Panc1 (cell line): ENCODE measurements at regions not wholly inside any gene's neighbourhood (a gene's known extent, or its start where the extent isn't known, plus 50 kb on each side); places are given as distances from the start of the nearest gene placed in this dataset.

ENCODE experiments used
- ATAC-seq: fragments of 200-7000 bp; cut with Tn5 transposase; 2 replicates; pipeline ENCODE4 v1.9.1; 2020; ENCODE audit warnings: mild to moderate bottlenecking, moderate library complexity
- BruUV-seq: library from RNA; stranded (reverse); fragments of 400-500 nt; replicated peaks from 2 replicates; lab custom pipeline; 2021; lab: Mats Ljungman, UMichigan
- CTCF ChIA-PET: fragments of 300-600 bp; sonication (Branson Sonifier 250); formaldehyde crosslinking; loops from one replicate; lab custom pipeline; 2022; ENCODE audit warnings: antibody characterized with exemption; lab: Charles Lee
- POLR2A ChIA-PET: fragments of 300-600 bp; sonication (Branson Sonifier 250); formaldehyde crosslinking; loops from one replicate; lab custom pipeline; 2022; ENCODE audit warnings: antibody characterized with exemption; lab: Charles Lee
- DNase-seq: peaks from one replicate; pipeline ENCODE4 v3.0.0-alpha.2; 2010; ENCODE audit warnings: low read depth, low spot score
- H3K27ac ChIP-seq: 2 replicates; pipeline ENCODE4 v1.5.1; 2011; ENCODE audit warnings: mild to moderate bottlenecking, low read length, inconsistent platforms
- H3K27me3 ChIP-seq: fragments of 200-500 bp; sonication (Bioruptor generic); 2 replicates; pipeline ENCODE4 v1.6.0; 2014; ENCODE audit warnings: low read length, inconsistent platforms; ENCODE audit not compliant: control insufficient read depth, insufficient read depth
- H3K36me3 ChIP-seq: fragments of 200-500 bp; sonication (Bioruptor generic); 2 replicates; pipeline ENCODE4 v1.5.1; 2014; ENCODE audit warnings: inconsistent platforms, mild to moderate bottlenecking, low read length, moderate library complexity; ENCODE audit not compliant: control insufficient read depth, insufficient read depth
- H3K4me1 ChIP-seq: 2 replicates; pipeline ENCODE4 v1.5.1; 2011; ENCODE audit warnings: inconsistent platforms, mild to moderate bottlenecking, low read length, moderate library complexity; ENCODE audit not compliant: control insufficient read depth, insufficient read depth
- H3K4me3 ChIP-seq, 2 experiments: 2 replicates each; pipeline ENCODE4 v1.5.1; 2011 to 2012; ENCODE audit warnings: low read depth in 2 of 2, low read length in 2 of 2, mild to moderate bottlenecking in 2 of 2, inconsistent platforms in 1 of 2, moderate library complexity in 1 of 2
- H3K9me3 ChIP-seq: fragments of 200-500 bp; sonication (Bioruptor generic); 2 replicates; pipeline ENCODE4 v1.5.1; 2014; ENCODE audit warnings: low read depth, mild to moderate bottlenecking, inconsistent platforms, low read length, moderate library complexity; ENCODE audit not compliant: control insufficient read depth, insufficient read depth
- CTCF ChIP-seq: fragments of 450-650 bp; IDR thresholded peaks from 2 replicates; pipeline ENCODE4 v1.5.1; 2017; ENCODE audit warnings: mild to moderate bottlenecking
- POLR2AphosphoS5 ChIP-seq: IDR thresholded peaks from 2 replicates; pipeline ENCODE4 v1.6.1; 2012; ENCODE audit warnings: mild to moderate bottlenecking, low read depth, low read length, moderate library complexity
- REST ChIP-seq, 2 experiments: IDR thresholded peaks; 2 replicates each; pipeline ENCODE4 v1.6.1; 2011 to 2012; ENCODE audit warnings: low read depth in 2 of 2, control low read depth in 1 of 2, low read length in 1 of 2, mild to moderate bottlenecking in 1 of 2, moderate library complexity in 1 of 2; ENCODE audit not compliant: insufficient read depth in 1 of 2
- SIN3A ChIP-seq: IDR thresholded peaks from 2 replicates; pipeline ENCODE4 v1.6.1; 2012; ENCODE audit warnings: low read depth, mild to moderate bottlenecking, low read length, moderate library complexity, borderline replicate concordance; ENCODE audit not compliant: insufficient read depth
- TCF7L2 ChIP-seq: IDR thresholded peaks from 2 replicates; pipeline ENCODE4 v1.6.1; 2011; ENCODE audit warnings: mild to moderate bottlenecking, low read depth, low read length, inconsistent platforms
- in situ Hi-C: cut with HindIII; loops from 2 replicates; pipeline ENCODE4 v1.10.0; 2016; ENCODE audit warnings: low sequenced_read_pairs, low pct_unique_long_range_greater_than_20kb
- intact Hi-C: fragments of 100-400 bp; cut with micrococcal nuclease; formaldehyde crosslinking; loops from one replicate; pipeline ENCODE4 v1.10.0; 2022; ENCODE audit not compliant: unreplicated experiment

- intact Hi-C loops (no loop called here), in situ Hi-C loops (no loop called here)
- Histone ChIP-seq H3K27me3 (no peaks in the 10 kb centered on the region), H3K36me3 (no peaks in the 10 kb centered on the region), H3K27ac (no peak overlapping the region), H3K4me1 (no peaks in the 10 kb centered on the region), H3K4me3 (no peak overlapping the region), H3K9me3 (no peaks in the 10 kb centered on the region)
- no peak for DNase-seq
- no peak for ATAC-seq
- BruUV-seq: no TSS peak
- TF ChIP-seq POLR2AphosphoS5 (no peak), SIN3A (no peak), CTCF (no peak), TCF7L2 (no peak), REST (IDR thresholded peaks at IDR 0.05; ENCODE audit: insufficient read depth in 1 of 2, low read depth in 2 of 2, low read length in 1 of 2) (no peak)
- CTCF ChIA-PET: no interaction called here
- POLR2A ChIA-PET: no interaction called here
These were observed 160.3 kb upstream of the PDGFD start for GRCh38 chr11:104324276-104324675.

- in situ Hi-C loops: no loop called here
- no peak overlapping the region for H3K4me3 ChIP-seq
- no peak overlapping the region for H3K27ac ChIP-seq
- ChIA-PET POLR2A (no interaction called here), CTCF (no interaction called here)
- H3K36me3 ChIP-seq: no peaks in the 10 kb centered on the region
- H3K4me1 ChIP-seq: no peaks in the 10 kb centered on the region
- TF ChIP-seq TCF7L2: no peak
- no peak for TF ChIP-seq POLR2AphosphoS5
- no peak for TF ChIP-seq REST (IDR thresholded peaks at IDR 0.05; ENCODE audit: insufficient read depth in 1 of 2, low read depth in 2 of 2, low read length in 1 of 2)
- TF ChIP-seq CTCF: no peak
- TF ChIP-seq SIN3A: no peak
- no peaks in the 10 kb centered on the region for H3K9me3 ChIP-seq
- intact Hi-C loops: no loop called here
- no peaks in the 10 kb centered on the region for H3K27me3 ChIP-seq
- BruUV-seq: no TSS peak
- no peak for ATAC-seq
- no peak for DNase-seq
These were observed 159.9 kb upstream of the PDGFD start for GRCh38 chr11:104323841-104324240.
